HL-60 (cell line): ENCODE measurements at regions not wholly inside any gene's neighbourhood (a gene's known extent, or its start where the extent isn't known, plus 50 kb on each side); places are given as distances from the start of the nearest gene placed in this dataset.

ENCODE experiments used
- DNase-seq, 2 experiments: peaks; one replicate each; pipeline ENCODE4 v3.0.0-alpha.2; 2010 to 2020; ENCODE audit warnings: low read depth in 1 of 2, low spot score in 1 of 2
- H3K27ac ChIP-seq: fragments of 250-450 bp; sonication (Bioruptor Pico); replicated peaks from 2 replicates; pipeline ENCODE4 v1.5.1; 2020; ENCODE audit warnings: mild to moderate bottlenecking, moderate library complexity
- H3K27me3 ChIP-seq: fragments of 250-450 bp; sonication (Bioruptor Pico); 2 replicates; pipeline ENCODE4 v1.5.1; 2021; ENCODE audit warnings: mild to moderate bottlenecking, moderate library complexity; ENCODE audit not compliant: insufficient read depth, poor library complexity, severe bottlenecking
- H3K4me3 ChIP-seq: replicated peaks from 2 replicates; pipeline ENCODE4 v1.5.1; 2011; ENCODE audit warnings: mild to moderate bottlenecking, control low read depth, low read length; ENCODE audit not compliant: insufficient read depth
- CTCF ChIP-seq: IDR thresholded peaks from one replicate; pipeline ENCODE4 v1.5.1; 2011; ENCODE audit warnings: low read length, control low read depth, inconsistent platforms; ENCODE audit not compliant: insufficient read depth
- GABPA ChIP-seq: IDR thresholded peaks from 2 replicates; pipeline ENCODE4 v1.6.1; 2012; ENCODE audit warnings: low read depth
- POLR2AphosphoS5 ChIP-seq: IDR thresholded peaks from 2 replicates; pipeline ENCODE4 v1.6.1; 2012; ENCODE audit warnings: low read depth
- REST ChIP-seq: IDR thresholded peaks from 2 replicates; pipeline ENCODE4 v1.6.1; 2012; ENCODE audit warnings: low read depth; ENCODE audit not compliant: insufficient replicate concordance
- SPI1 ChIP-seq: IDR thresholded peaks from 2 replicates; pipeline ENCODE4 v1.6.1; 2012; ENCODE audit warnings: low read depth, mild to moderate bottlenecking, borderline replicate concordance

GRCh38 chr16:73280388-73280787 is 232.5 kb upstream of the ZFHX3 start:
- H3K27me3 ChIP-seq: peaks cover 3% of the 10 kb centered on the region
- DNase-seq: no peak
- no peak overlapping the region for H3K27ac ChIP-seq
- no peak for TF ChIP-seq REST
- no peak for TF ChIP-seq POLR2AphosphoS5
- TF ChIP-seq SPI1: no peak
- TF ChIP-seq GABPA: no peak
- no peak for TF ChIP-seq CTCF
- no peak overlapping the region for H3K4me3 ChIP-seq

GRCh38 chr16:73279451-73279850 is 231.5 kb upstream of the ZFHX3 start:
- DNase-seq: no peak
- Histone ChIP-seq H3K27me3 (peaks cover 3% of the 10 kb centered on the region), H3K4me3 (no peak overlapping the region), H3K27ac (no peak overlapping the region)
- TF ChIP-seq SPI1 (no peak), CTCF (no peak)

GRCh38 chr16:73277071-73277470 is 229.1 kb upstream of the ZFHX3 start:
- DNase-seq: no peak
- H3K27ac ChIP-seq: no peak overlapping the region
- peaks cover under 1% of the 10 kb centered on the region for H3K27me3 ChIP-seq
- H3K4me3 ChIP-seq: no peak overlapping the region
- TF ChIP-seq SPI1: no peak
- no peak for TF ChIP-seq CTCF
- TF ChIP-seq REST: no peak
- no peak for TF ChIP-seq GABPA
- no peak for TF ChIP-seq POLR2AphosphoS5

- no peak overlapping the region for H3K4me3 ChIP-seq
- no peaks in the 10 kb centered on the region for H3K27me3 ChIP-seq
- DNase-seq: no peak
- no peak overlapping the region for H3K27ac ChIP-seq
- TF ChIP-seq CTCF (no peak), GABPA (no peak), POLR2AphosphoS5 (no peak), REST (no peak), SPI1 (no peak)
These were observed 227.5 kb upstream of the ZFHX3 start for GRCh38 chr16:73275448-73275847.
